ENCODE measurements at regions not wholly inside any gene's neighbourhood (a gene's known extent, or its start where the extent isn't known, plus 50 kb on each side); places are given as distances from the start of the nearest gene placed in this dataset.
"Not testable (repeated sequence)": the region's sequence is repeated elsewhere in the genome, so short reads cannot be mapped to it uniquely, and the experiment has no call there.

GRCh38 chr22:40094485-40094884, 83.2 kb upstream of the TNRC6B start:
- H3K27me3 ChIP-seq: no peaks in the 10 kb centered on the region
- no peak for DNase-seq
- no peaks in the 10 kb centered on the region for H3K36me3 ChIP-seq
- H3K4me3 ChIP-seq: no peak overlapping the region
- no peak overlapping the region for H3K27ac ChIP-seq
- no peaks in the 10 kb centered on the region for H3K9me3 ChIP-seq
- H3K4me1 ChIP-seq: peaks cover 13% of the 10 kb centered on the region
- ATAC-seq: no peak
- no peak for TF ChIP-seq CTCF (IDR thresholded peaks at IDR 0.05)
- intact Hi-C loops (cut with DNase I): no loop called here

- intact Hi-C loops (cut with DNase I); H3K27ac ChIP-seq; ATAC-seq; H3K27me3 ChIP-seq; H3K4me3 ChIP-seq; DNase-seq; H3K9me3 ChIP-seq; H3K36me3 ChIP-seq: not testable (repeated sequence)
- H3K4me1 ChIP-seq: peaks cover 12% of the 10 kb centered on the region
Observed at GRCh38 chr22:40099887-40100286, 77.8 kb upstream of the TNRC6B start.

GRCh38 chr22:40105755-40106154, 72.0 kb upstream of the TNRC6B start:
- no peaks in the 10 kb centered on the region for H3K36me3 ChIP-seq
- no peak for DNase-seq
- TF ChIP-seq CTCF (IDR thresholded peaks at IDR 0.05): no peak
- H3K27ac ChIP-seq: no peak overlapping the region
- ATAC-seq: no peak
- H3K4me1 ChIP-seq: peaks cover 23% of the 10 kb centered on the region
- intact Hi-C loops (cut with DNase I): no loop called here
- H3K27me3 ChIP-seq: no peaks in the 10 kb centered on the region
- no peaks in the 10 kb centered on the region for H3K9me3 ChIP-seq
- H3K4me3 ChIP-seq: no peak overlapping the region

GRCh38 chr22:40107244-40107643, 70.5 kb upstream of the TNRC6B start:
- Histone ChIP-seq H3K4me3 (peak overlapping the region; percentile 34), H3K27me3 (no peaks in the 10 kb centered on the region), H3K36me3 (no peaks in the 10 kb centered on the region), H3K4me1 (peaks cover 17% of the 10 kb centered on the region), H3K27ac (peak overlapping the region; percentile 20), H3K9me3 (no peaks in the 10 kb centered on the region)
- intact Hi-C loops (cut with DNase I): no loop called here
- DNase-seq: no peak
- ATAC-seq: no peak
- no peak for TF ChIP-seq CTCF (IDR thresholded peaks at IDR 0.05)

GRCh38 chr22:40107851-40108378, 69.8 kb upstream of the TNRC6B start:
- no peaks in the 10 kb centered on the region for H3K36me3 ChIP-seq

GRCh38 chr22:40108396-40108795, 69.3 kb upstream of the TNRC6B start:
- peaks cover 17% of the 10 kb centered on the region for H3K4me1 ChIP-seq
- H3K27me3 ChIP-seq: no peaks in the 10 kb centered on the region
- no peak overlapping the region for H3K4me3 ChIP-seq
- no peaks in the 10 kb centered on the region for H3K36me3 ChIP-seq
- peak overlapping the region; percentile 20 for H3K27ac ChIP-seq
- H3K9me3 ChIP-seq: no peaks in the 10 kb centered on the region
- intact Hi-C loops (cut with DNase I): no loop called here
- ATAC-seq (no peak), DNase-seq (no peak)
- no peak for TF ChIP-seq CTCF (IDR thresholded peaks at IDR 0.05)

More at GRCh38 chr22:40107851-40108378, 69.8 kb upstream of the TNRC6B start:
- DNase-seq: no peak
- ATAC-seq: peak; percentile 74
- H3K27me3 ChIP-seq: no peaks in the 10 kb centered on the region
- H3K27ac ChIP-seq: peak overlapping the region; percentile 20
- TF ChIP-seq CTCF (IDR thresholded peaks at IDR 0.05): no peak
- peak overlapping the region; percentile 34 for H3K4me3 ChIP-seq
- intact Hi-C loops (cut with DNase I): no loop called here
- peaks cover 17% of the 10 kb centered on the region for H3K4me1 ChIP-seq
- H3K9me3 ChIP-seq: no peaks in the 10 kb centered on the region

GRCh38 chr22:40108926-40109325, 68.8 kb upstream of the TNRC6B start:
- H3K4me3 ChIP-seq; ATAC-seq; H3K9me3 ChIP-seq; intact Hi-C loops (cut with DNase I); H3K36me3 ChIP-seq; H3K27ac ChIP-seq; DNase-seq; H3K27me3 ChIP-seq: not testable (repeated sequence)
- H3K4me1 ChIP-seq: peaks cover 17% of the 10 kb centered on the region

All from upper lobe of right lung (tissue), 1 donor.